ENCODE measurements at regions not wholly inside any gene's neighbourhood (a gene's known extent, or its start where the extent isn't known, plus 50 kb on each side); places are given as distances from the start of the nearest gene placed in this dataset.

GRCh38 chr16:56140645-56141044 lies 50.6 kb upstream of the GNAO1 start:
- peaks cover 6% of the 10 kb centered on the region for H3K4me1 Mint-ChIP-seq
- no peak overlapping the region for H3K4me3 Mint-ChIP-seq
- no peak for ATAC-seq (ENCODE audit: low read depth)
- peaks cover 39% of the 10 kb centered on the region for H3K27me3 Mint-ChIP-seq
- no peak overlapping the region for H3K27ac Mint-ChIP-seq
- H3K9me3 Mint-ChIP-seq: no peaks in the 10 kb centered on the region
- POLR2A ChIA-PET: no interaction called here
- DNase-seq: no peak
- no peaks in the 10 kb centered on the region for H3K36me3 Mint-ChIP-seq

GRCh38 chr16:56137269-56137668 lies 54.0 kb upstream of the GNAO1 start:
- no peak for DNase-seq
- Mint-ChIP-seq H3K9me3 (no peaks in the 10 kb centered on the region), H3K36me3 (no peaks in the 10 kb centered on the region), H3K27me3 (peaks cover 28% of the 10 kb centered on the region), H3K4me1 (peaks cover 6% of the 10 kb centered on the region), H3K4me3 (no peak overlapping the region), H3K27ac (no peak overlapping the region)
- POLR2A ChIA-PET: no interaction called here
- no peak for ATAC-seq (ENCODE audit: low read depth)

GRCh38 chr16:56136256-56136655 lies 55.0 kb upstream of the GNAO1 start:
- H3K36me3 Mint-ChIP-seq: no peaks in the 10 kb centered on the region
- H3K9me3 Mint-ChIP-seq: no peaks in the 10 kb centered on the region
- ATAC-seq (ENCODE audit: low read depth) (no peak), DNase-seq (no peak)
- H3K4me3 Mint-ChIP-seq: no peak overlapping the region
- H3K27ac Mint-ChIP-seq: no peak overlapping the region
- H3K27me3 Mint-ChIP-seq: peaks cover 36% of the 10 kb centered on the region
- POLR2A ChIA-PET: no interaction called here
- H3K4me1 Mint-ChIP-seq: peaks cover 6% of the 10 kb centered on the region

GRCh38 chr16:56134790-56135189 lies 56.5 kb upstream of the GNAO1 start:
- DNase-seq (no peak), ATAC-seq (ENCODE audit: low read depth) (no peak)
- no peak overlapping the region for H3K27ac Mint-ChIP-seq
- H3K27me3 Mint-ChIP-seq: peaks cover 35% of the 10 kb centered on the region
- no peaks in the 10 kb centered on the region for H3K36me3 Mint-ChIP-seq
- no peak overlapping the region for H3K4me3 Mint-ChIP-seq
- H3K4me1 Mint-ChIP-seq: peaks cover 6% of the 10 kb centered on the region
- POLR2A ChIA-PET: no interaction called here
- no peaks in the 10 kb centered on the region for H3K9me3 Mint-ChIP-seq

GRCh38 chr16:56125922-56126321 lies 65.4 kb upstream of the GNAO1 start:
- Mint-ChIP-seq H3K9me3 (no peaks in the 10 kb centered on the region), H3K36me3 (no peaks in the 10 kb centered on the region), H3K4me1 (no peaks in the 10 kb centered on the region), H3K4me3 (no peak overlapping the region), H3K27ac (no peak overlapping the region), H3K27me3 (peaks cover 39% of the 10 kb centered on the region)
- DNase-seq (no peak), ATAC-seq (ENCODE audit: low read depth) (no peak)
- POLR2A ChIA-PET: no interaction called here

GRCh38 chr16:56122251-56122650 lies 69.0 kb upstream of the GNAO1 start:
- ATAC-seq (ENCODE audit: low read depth): no peak
- no peaks in the 10 kb centered on the region for H3K9me3 Mint-ChIP-seq
- no peak overlapping the region for H3K27ac Mint-ChIP-seq
- no peak overlapping the region for H3K4me3 Mint-ChIP-seq
- no peaks in the 10 kb centered on the region for H3K36me3 Mint-ChIP-seq
- peaks cover 30% of the 10 kb centered on the region for H3K27me3 Mint-ChIP-seq
- no peaks in the 10 kb centered on the region for H3K4me1 Mint-ChIP-seq
- no peak for DNase-seq
- POLR2A ChIA-PET: no interaction called here

GRCh38 chr16:56121156-56121500 lies 70.2 kb upstream of the GNAO1 start:
- DNase-seq (no peak), ATAC-seq (ENCODE audit: low read depth) (no peak)
- H3K27ac Mint-ChIP-seq: no peak overlapping the region
- peaks cover 38% of the 10 kb centered on the region for H3K27me3 Mint-ChIP-seq
- H3K9me3 Mint-ChIP-seq: no peaks in the 10 kb centered on the region
- no peaks in the 10 kb centered on the region for H3K36me3 Mint-ChIP-seq
- POLR2A ChIA-PET: no interaction called here
- no peak overlapping the region for H3K4me3 Mint-ChIP-seq
- H3K4me1 Mint-ChIP-seq: no peaks in the 10 kb centered on the region

- no peak for ATAC-seq (ENCODE audit: low read depth)
- Mint-ChIP-seq H3K4me1 (no peaks in the 10 kb centered on the region), H3K4me3 (no peak overlapping the region), H3K9me3 (no peaks in the 10 kb centered on the region), H3K27ac (no peak overlapping the region), H3K27me3 (peaks cover 39% of the 10 kb centered on the region), H3K36me3 (no peaks in the 10 kb centered on the region)
- DNase-seq: no peak
- POLR2A ChIA-PET: no interaction called here
Observed at GRCh38 chr16:56120447-56121155, 70.7 kb upstream of the GNAO1 start.

- H3K4me1 Mint-ChIP-seq: no peaks in the 10 kb centered on the region
- no peaks in the 10 kb centered on the region for H3K36me3 Mint-ChIP-seq
- ATAC-seq (ENCODE audit: low read depth) (no peak), DNase-seq (no peak)
- H3K27me3 Mint-ChIP-seq: peaks cover 36% of the 10 kb centered on the region
- POLR2A ChIA-PET: no interaction called here
- H3K9me3 Mint-ChIP-seq: no peaks in the 10 kb centered on the region
- H3K4me3 Mint-ChIP-seq: no peak overlapping the region
- H3K27ac Mint-ChIP-seq: no peak overlapping the region
Observed at GRCh38 chr16:56119133-56119532, 72.2 kb upstream of the GNAO1 start.

GRCh38 chr16:56116577-56116964 lies 74.7 kb upstream of the GNAO1 start:
- no peak for ATAC-seq (ENCODE audit: low read depth)
- H3K27ac Mint-ChIP-seq: no peak overlapping the region
- H3K36me3 Mint-ChIP-seq: no peaks in the 10 kb centered on the region
- no peak for DNase-seq
- POLR2A ChIA-PET: no interaction called here
- no peaks in the 10 kb centered on the region for H3K4me1 Mint-ChIP-seq
- peaks cover 32% of the 10 kb centered on the region for H3K27me3 Mint-ChIP-seq
- H3K9me3 Mint-ChIP-seq: no peaks in the 10 kb centered on the region
- no peak overlapping the region for H3K4me3 Mint-ChIP-seq

- no peaks in the 10 kb centered on the region for H3K4me1 Mint-ChIP-seq
- POLR2A ChIA-PET: no interaction called here
- no peaks in the 10 kb centered on the region for H3K9me3 Mint-ChIP-seq
- H3K36me3 Mint-ChIP-seq: no peaks in the 10 kb centered on the region
- ATAC-seq (ENCODE audit: low read depth) (no peak), DNase-seq (no peak)
- H3K27me3 Mint-ChIP-seq: peaks cover 35% of the 10 kb centered on the region
- H3K27ac Mint-ChIP-seq: no peak overlapping the region
- H3K4me3 Mint-ChIP-seq: no peak overlapping the region
Observed at GRCh38 chr16:56115817-56116576, 75.3 kb upstream of the GNAO1 start.

GRCh38 chr16:56113223-56113622 lies 78.1 kb upstream of the GNAO1 start:
- H3K36me3 Mint-ChIP-seq: no peaks in the 10 kb centered on the region
- DNase-seq (no peak), ATAC-seq (ENCODE audit: low read depth) (no peak)
- no peaks in the 10 kb centered on the region for H3K9me3 Mint-ChIP-seq
- POLR2A ChIA-PET: no interaction called here
- H3K27ac Mint-ChIP-seq: no peak overlapping the region
- no peak overlapping the region for H3K4me3 Mint-ChIP-seq
- peaks cover 35% of the 10 kb centered on the region for H3K27me3 Mint-ChIP-seq
- H3K4me1 Mint-ChIP-seq: no peaks in the 10 kb centered on the region

GRCh38 chr16:56111100-56111499 lies 80.2 kb upstream of the GNAO1 start:
- peaks cover 24% of the 10 kb centered on the region for H3K27me3 Mint-ChIP-seq
- no peak for DNase-seq
- no peak overlapping the region for H3K27ac Mint-ChIP-seq
- H3K9me3 Mint-ChIP-seq: no peaks in the 10 kb centered on the region
- POLR2A ChIA-PET: no interaction called here
- H3K36me3 Mint-ChIP-seq: no peaks in the 10 kb centered on the region
- no peak overlapping the region for H3K4me3 Mint-ChIP-seq
- ATAC-seq (ENCODE audit: low read depth): no peak
- no peaks in the 10 kb centered on the region for H3K4me1 Mint-ChIP-seq

- H3K27ac Mint-ChIP-seq: no peak overlapping the region
- peaks cover 24% of the 10 kb centered on the region for H3K27me3 Mint-ChIP-seq
- ATAC-seq (ENCODE audit: low read depth) (no peak), DNase-seq (no peak)
- no peaks in the 10 kb centered on the region for H3K4me1 Mint-ChIP-seq
- H3K9me3 Mint-ChIP-seq: no peaks in the 10 kb centered on the region
- POLR2A ChIA-PET: no interaction called here
- no peak overlapping the region for H3K4me3 Mint-ChIP-seq
- no peaks in the 10 kb centered on the region for H3K36me3 Mint-ChIP-seq
Observed at GRCh38 chr16:56109994-56110393, 81.3 kb upstream of the GNAO1 start.
